ENCODE measurements at regions not wholly inside any gene's neighbourhood (a gene's known extent, or its start where the extent isn't known, plus 50 kb on each side); places are given as distances from the start of the nearest gene placed in this dataset.

DNA sequence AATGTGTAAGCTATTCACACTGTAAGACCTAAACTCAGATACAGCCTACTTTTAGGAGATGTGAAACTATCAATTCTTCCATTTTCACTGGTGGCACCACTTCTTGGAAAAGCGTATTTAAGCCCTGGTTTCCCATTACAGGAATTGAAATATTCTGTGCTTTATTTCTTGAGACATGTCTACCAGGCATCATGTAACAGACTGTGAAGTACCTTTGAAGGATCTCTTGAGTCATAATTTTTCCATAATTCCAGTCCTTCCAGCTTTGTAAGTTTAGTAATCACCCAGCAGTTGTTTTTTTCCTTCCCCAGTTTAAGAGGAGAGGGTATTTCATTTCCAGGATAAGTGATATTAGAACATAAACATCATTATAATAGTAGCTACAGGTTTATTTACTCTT is 186.0 kb upstream of the PRPS1L1 start:
- Mint-ChIP-seq H3K4me1 (ENCODE audit: low read depth) (no peaks in the 10 kb centered on the region), H3K4me3 (no peak overlapping the region), H3K27ac (no peak overlapping the region), H3K27me3 (ENCODE audit: insufficient read depth) (no peaks in the 10 kb centered on the region), H3K9me3 (no peaks in the 10 kb centered on the region), H3K36me3 (ENCODE audit: low read depth) (no peaks in the 10 kb centered on the region)
- intact Hi-C loops (cut with micrococcal nuclease): no loop called here
- DNase-seq (ENCODE audit: low spot score): no peak

DNA sequence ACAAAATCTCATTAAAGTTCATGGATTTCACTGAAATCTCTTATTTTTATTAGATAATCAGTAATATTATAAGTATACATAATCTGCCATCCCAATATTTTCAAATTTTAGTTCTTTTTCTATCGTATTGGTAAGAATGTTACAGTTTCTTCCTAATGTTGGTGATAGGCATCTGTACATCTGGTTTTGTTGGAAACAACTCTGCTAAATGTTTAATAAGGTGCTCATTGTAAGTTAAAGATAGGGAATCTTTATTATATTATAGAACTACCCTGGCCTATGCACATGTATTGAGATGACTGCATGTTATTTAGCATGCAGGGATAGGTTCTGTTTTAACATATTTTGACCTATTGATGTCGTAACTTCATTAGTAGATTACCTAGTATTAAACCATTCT is 188.6 kb upstream of the PRPS1L1 start:
- H3K4me1 Mint-ChIP-seq (ENCODE audit: low read depth): no peaks in the 10 kb centered on the region
- no peak overlapping the region for H3K27ac Mint-ChIP-seq
- no peaks in the 10 kb centered on the region for H3K36me3 Mint-ChIP-seq (ENCODE audit: low read depth)
- no peaks in the 10 kb centered on the region for H3K9me3 Mint-ChIP-seq
- intact Hi-C loops (cut with micrococcal nuclease): no loop called here
- DNase-seq (ENCODE audit: low spot score): no peak
- H3K27me3 Mint-ChIP-seq (ENCODE audit: insufficient read depth): no peaks in the 10 kb centered on the region
- H3K4me3 Mint-ChIP-seq: no peak overlapping the region

DNA sequence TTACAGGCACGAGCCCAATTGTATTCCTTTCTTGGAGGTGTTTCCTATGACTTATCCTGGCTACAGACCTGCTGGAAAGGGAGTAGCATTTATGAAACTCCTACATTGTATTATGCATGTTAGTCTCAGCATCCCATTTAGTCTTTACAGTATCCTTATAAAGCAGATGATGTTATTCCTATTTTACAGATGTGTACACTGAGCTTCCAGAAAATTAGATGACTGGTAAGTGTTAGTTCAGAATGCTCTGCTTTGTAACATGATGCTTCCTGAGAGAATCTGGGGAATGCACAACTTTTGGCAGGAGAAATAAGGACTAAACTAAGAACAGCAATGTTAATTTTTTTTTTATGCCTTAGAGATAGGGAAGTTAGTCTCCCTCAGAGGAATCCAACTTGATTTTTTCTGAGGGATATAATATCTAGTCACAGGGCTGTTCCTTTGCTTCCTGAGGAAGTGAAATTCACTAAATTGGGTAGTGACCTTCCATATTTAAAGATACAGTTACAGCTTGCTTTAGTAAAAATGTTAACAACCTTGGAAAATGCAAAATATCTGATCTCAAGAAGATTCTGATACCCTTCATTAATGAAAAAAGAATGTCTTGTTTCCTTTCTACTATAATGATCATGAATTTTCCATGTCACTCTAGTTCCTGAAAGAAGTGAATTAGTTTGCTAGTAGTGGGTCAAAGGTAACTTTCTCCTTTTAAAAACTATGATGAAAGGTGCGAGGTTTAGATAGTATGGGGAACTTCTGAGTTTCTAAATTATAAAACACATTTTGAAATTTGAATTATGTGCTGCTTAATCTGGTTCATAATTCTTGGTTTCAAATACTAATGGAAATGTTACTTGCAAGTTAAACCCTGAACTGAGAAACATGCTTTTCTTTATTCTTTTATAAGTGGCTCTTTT is 194.0 kb upstream of the PRPS1L1 start:
- H3K27ac Mint-ChIP-seq: no peak overlapping the region
- H3K9me3 Mint-ChIP-seq: no peaks in the 10 kb centered on the region
- no peaks in the 10 kb centered on the region for H3K27me3 Mint-ChIP-seq (ENCODE audit: insufficient read depth)
- H3K4me1 Mint-ChIP-seq (ENCODE audit: low read depth): no peaks in the 10 kb centered on the region
- H3K36me3 Mint-ChIP-seq (ENCODE audit: low read depth): no peaks in the 10 kb centered on the region
- intact Hi-C loops (cut with micrococcal nuclease): no loop called here
- H3K4me3 Mint-ChIP-seq: no peak overlapping the region
- no peak for DNase-seq (ENCODE audit: low spot score)

DNA sequence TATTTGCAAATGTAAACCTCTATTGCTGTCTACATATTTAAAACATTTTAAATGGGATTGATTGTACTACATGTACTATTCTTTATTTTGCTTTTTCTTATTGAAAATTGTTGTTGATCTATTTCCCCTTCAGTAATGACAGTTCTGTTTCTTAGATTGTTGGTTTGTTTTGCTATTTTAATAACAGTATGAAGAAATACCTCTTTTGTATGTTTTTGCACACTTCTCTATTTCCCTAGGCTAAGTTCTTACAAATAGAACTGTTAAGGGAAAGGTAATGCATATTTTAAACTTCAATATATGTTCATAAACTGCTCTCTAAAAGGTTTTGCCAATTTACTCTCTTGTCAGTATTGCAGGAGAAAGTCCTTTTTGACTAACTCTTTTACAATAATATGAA is 195.0 kb upstream of the PRPS1L1 start:
- Mint-ChIP-seq H3K27me3 (ENCODE audit: insufficient read depth) (no peaks in the 10 kb centered on the region), H3K36me3 (ENCODE audit: low read depth) (no peaks in the 10 kb centered on the region), H3K9me3 (no peaks in the 10 kb centered on the region), H3K4me1 (ENCODE audit: low read depth) (no peaks in the 10 kb centered on the region), H3K4me3 (no peak overlapping the region), H3K27ac (no peak overlapping the region)
- no peak for DNase-seq (ENCODE audit: low spot score)
- intact Hi-C loops (cut with micrococcal nuclease): no loop called here

DNA sequence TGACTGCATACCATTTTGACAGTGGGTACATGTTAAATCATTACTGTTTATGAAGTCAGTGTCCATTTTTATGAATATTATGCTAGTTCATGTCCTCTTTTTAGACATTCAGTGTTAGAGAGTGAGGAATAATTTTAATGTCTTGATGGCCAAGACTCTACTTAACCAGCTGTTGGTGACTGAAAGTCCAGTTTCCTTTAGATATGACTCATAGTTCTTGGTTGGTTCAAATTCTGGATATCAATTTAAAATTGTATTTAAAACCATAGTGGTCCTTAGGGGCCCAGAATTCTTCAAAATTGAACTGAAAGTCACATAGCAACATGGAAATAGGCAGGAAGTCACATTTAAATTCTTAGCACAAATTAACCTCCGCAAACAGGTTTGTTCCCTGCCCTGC is 196.5 kb upstream of the PRPS1L1 start:
- Mint-ChIP-seq H3K4me3 (no peak overlapping the region), H3K27me3 (ENCODE audit: insufficient read depth) (no peaks in the 10 kb centered on the region), H3K27ac (no peak overlapping the region), H3K36me3 (ENCODE audit: low read depth) (no peaks in the 10 kb centered on the region), H3K4me1 (ENCODE audit: low read depth) (no peaks in the 10 kb centered on the region), H3K9me3 (no peaks in the 10 kb centered on the region)
- intact Hi-C loops (cut with micrococcal nuclease): no loop called here
- DNase-seq (ENCODE audit: low spot score): no peak

DNA sequence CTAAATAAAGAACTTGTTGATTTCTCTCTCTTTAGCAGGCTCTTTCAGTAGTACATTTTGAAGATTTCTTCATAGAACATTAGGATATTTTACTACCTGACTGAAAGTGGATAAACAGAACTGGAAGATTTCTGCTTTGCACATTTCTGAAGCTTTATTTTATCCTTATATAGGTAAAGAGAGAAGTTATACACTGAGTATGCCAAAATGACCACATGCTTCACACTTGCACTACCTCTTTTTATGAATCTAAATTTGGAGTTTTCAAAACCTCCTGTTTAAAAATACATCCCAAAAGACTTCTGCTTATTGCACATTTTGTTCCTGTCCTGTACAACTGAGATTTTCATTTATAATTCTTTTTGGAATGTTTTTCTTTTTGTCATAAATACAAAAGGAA is 197.4 kb upstream of the PRPS1L1 start:
- DNase-seq (ENCODE audit: low spot score): no peak
- H3K27me3 Mint-ChIP-seq (ENCODE audit: insufficient read depth): no peaks in the 10 kb centered on the region
- no peaks in the 10 kb centered on the region for H3K36me3 Mint-ChIP-seq (ENCODE audit: low read depth)
- H3K27ac Mint-ChIP-seq: no peak overlapping the region
- no peaks in the 10 kb centered on the region for H3K9me3 Mint-ChIP-seq
- H3K4me1 Mint-ChIP-seq (ENCODE audit: low read depth): no peaks in the 10 kb centered on the region
- H3K4me3 Mint-ChIP-seq: no peak overlapping the region
- intact Hi-C loops (cut with micrococcal nuclease): no loop called here

DNA sequence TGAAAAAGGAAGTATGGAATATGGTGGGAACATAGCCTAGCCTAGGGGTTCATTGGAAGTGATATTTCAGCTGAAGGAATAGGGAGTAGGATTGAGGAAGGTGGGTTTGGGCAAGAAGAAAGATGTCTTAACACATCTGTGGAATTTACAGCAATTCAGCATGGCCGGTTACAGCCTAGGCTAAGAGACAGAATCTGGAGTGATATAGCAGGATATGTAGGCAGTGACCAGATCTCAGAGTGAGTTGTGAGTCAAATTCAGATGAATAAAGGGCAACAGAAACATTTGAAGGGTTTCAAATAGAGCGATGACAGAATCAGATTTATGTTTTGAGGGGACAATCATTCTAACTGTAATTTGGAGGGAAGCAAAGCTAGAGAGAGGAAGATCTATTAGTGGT is 199.0 kb upstream of the PRPS1L1 start:
- Mint-ChIP-seq H3K27me3 (ENCODE audit: insufficient read depth) (no peaks in the 10 kb centered on the region), H3K27ac (no peak overlapping the region), H3K9me3 (no peaks in the 10 kb centered on the region), H3K4me1 (ENCODE audit: low read depth) (no peaks in the 10 kb centered on the region), H3K36me3 (ENCODE audit: low read depth) (no peaks in the 10 kb centered on the region), H3K4me3 (no peak overlapping the region)
- intact Hi-C loops (cut with micrococcal nuclease): no loop called here
- no peak for DNase-seq (ENCODE audit: low spot score)

DNA sequence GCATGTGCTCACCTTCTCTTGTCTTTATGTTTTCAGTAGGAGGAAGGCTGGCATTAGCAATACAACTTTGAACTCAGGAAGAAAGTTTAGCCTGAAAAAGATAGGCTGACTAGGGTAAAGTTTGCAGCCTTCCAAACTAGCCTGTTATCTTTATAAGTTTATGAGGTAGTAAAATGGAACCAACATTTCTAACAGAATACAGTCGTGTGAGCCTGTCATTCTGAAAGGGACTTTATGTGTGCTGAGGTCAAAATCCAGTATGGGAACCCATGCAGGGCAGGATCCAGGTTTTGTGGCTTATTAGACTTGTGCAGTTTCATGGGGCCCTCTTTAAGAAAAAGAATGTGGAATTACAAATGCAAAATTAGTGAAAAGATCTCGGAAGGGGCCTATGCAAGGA is 201.0 kb upstream of the PRPS1L1 start:
- Mint-ChIP-seq H3K4me3 (no peak overlapping the region), H3K4me1 (ENCODE audit: low read depth) (no peaks in the 10 kb centered on the region), H3K36me3 (ENCODE audit: low read depth) (no peaks in the 10 kb centered on the region), H3K9me3 (no peaks in the 10 kb centered on the region), H3K27ac (no peak overlapping the region), H3K27me3 (ENCODE audit: insufficient read depth) (no peaks in the 10 kb centered on the region)
- DNase-seq (ENCODE audit: low spot score): no peak
- intact Hi-C loops (cut with micrococcal nuclease): no loop called here

DNA sequence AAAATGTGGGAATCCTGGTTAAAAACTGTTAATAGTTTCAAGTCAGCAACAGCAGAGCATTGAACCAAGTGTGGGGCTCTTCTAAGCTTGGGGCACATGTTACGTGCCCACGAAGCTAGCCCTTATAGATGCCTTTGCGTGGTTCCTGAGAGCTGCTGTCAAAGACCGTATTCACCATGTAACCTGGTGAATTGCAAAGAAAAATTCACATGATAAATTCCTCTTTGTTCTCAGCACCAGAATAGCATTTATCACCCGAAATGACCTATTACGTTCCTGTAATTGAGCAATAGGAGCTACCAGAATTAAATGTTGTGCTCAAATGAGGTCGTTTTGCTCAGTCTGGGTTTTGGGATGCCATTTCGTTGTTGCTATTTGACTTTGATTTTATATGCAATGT is 202.6 kb upstream of the PRPS1L1 start:
- H3K27me3 Mint-ChIP-seq (ENCODE audit: insufficient read depth): no peaks in the 10 kb centered on the region
- DNase-seq (ENCODE audit: low spot score): no peak
- intact Hi-C loops (cut with micrococcal nuclease): no loop called here
- H3K36me3 Mint-ChIP-seq (ENCODE audit: low read depth): no peaks in the 10 kb centered on the region
- H3K4me1 Mint-ChIP-seq (ENCODE audit: low read depth): no peaks in the 10 kb centered on the region
- no peak overlapping the region for H3K4me3 Mint-ChIP-seq
- no peak overlapping the region for H3K27ac Mint-ChIP-seq
- H3K9me3 Mint-ChIP-seq: no peaks in the 10 kb centered on the region

DNA sequence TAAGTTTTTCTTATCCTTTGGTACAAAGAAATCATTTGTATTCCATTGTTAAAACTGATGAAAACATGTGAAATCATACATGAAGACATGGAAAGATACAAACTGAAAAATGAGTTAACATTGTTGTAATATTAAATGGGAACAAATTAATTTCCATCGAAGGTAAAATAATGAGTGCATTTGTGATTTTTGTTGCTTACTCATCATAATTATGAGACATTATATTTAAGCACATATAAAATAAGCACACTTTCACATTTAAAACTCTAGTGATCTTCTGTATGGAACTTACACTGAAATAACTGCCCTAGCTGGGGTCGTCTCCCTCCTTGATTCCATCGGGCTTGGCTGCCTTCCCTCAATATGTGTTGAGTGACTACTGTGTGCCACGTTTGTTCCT is 204.2 kb upstream of the PRPS1L1 start:
- H3K4me3 Mint-ChIP-seq: no peak overlapping the region
- no peak overlapping the region for H3K27ac Mint-ChIP-seq
- H3K4me1 Mint-ChIP-seq (ENCODE audit: low read depth): no peaks in the 10 kb centered on the region
- intact Hi-C loops (cut with micrococcal nuclease): no loop called here
- no peaks in the 10 kb centered on the region for H3K36me3 Mint-ChIP-seq (ENCODE audit: low read depth)
- H3K27me3 Mint-ChIP-seq (ENCODE audit: insufficient read depth): no peaks in the 10 kb centered on the region
- no peaks in the 10 kb centered on the region for H3K9me3 Mint-ChIP-seq
- DNase-seq (ENCODE audit: low spot score): no peak

DNA sequence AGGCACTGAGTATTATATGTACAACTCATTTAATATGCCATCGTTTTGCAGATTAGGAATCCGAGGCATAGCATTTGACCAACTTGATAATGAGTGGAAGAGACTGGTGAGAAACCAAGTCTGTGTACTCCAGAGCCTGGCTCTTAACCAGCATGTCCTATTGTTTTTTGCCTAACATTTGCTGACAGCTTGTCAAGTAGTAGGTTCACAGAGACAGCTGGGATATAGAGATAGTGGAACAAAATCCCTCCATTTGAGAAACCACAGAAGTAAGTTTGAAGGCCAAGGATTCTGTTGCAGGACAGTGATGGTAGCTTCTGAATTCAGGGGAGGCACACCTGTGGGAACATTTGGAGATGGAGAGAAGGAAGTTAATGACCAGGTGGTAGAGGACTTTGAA is 206.9 kb upstream of the PRPS1L1 start:
- H3K4me3 Mint-ChIP-seq: no peak overlapping the region
- no peaks in the 10 kb centered on the region for H3K27me3 Mint-ChIP-seq (ENCODE audit: insufficient read depth)
- H3K27ac Mint-ChIP-seq: no peak overlapping the region
- no peaks in the 10 kb centered on the region for H3K36me3 Mint-ChIP-seq (ENCODE audit: low read depth)
- H3K9me3 Mint-ChIP-seq: no peaks in the 10 kb centered on the region
- no peaks in the 10 kb centered on the region for H3K4me1 Mint-ChIP-seq (ENCODE audit: low read depth)
- no peak for DNase-seq (ENCODE audit: low spot score)
- intact Hi-C loops (cut with micrococcal nuclease): no loop called here

DNA sequence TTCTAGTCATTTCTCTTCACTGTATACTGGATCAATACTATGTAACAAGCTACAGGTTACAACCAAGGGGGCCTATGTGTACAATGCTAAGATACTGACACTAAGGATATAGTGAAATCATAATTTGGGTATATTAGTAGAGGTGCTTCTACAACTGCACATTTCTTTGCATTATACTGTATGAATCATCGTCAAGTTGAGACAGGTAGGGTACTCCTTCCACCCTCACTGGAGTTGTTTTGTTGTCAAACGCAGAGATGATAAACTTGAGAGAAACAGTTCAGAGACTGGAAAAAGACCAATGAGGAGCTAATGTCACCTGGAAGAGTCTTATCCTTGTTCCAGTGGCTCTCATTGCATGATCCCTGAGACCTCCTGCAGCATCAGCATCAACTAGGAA is 208.2 kb upstream of the PRPS1L1 start:
- Mint-ChIP-seq H3K9me3 (no peaks in the 10 kb centered on the region), H3K4me1 (ENCODE audit: low read depth) (no peaks in the 10 kb centered on the region), H3K27me3 (ENCODE audit: insufficient read depth) (no peaks in the 10 kb centered on the region), H3K36me3 (ENCODE audit: low read depth) (no peaks in the 10 kb centered on the region), H3K27ac (no peak overlapping the region), H3K4me3 (no peak overlapping the region)
- intact Hi-C loops (cut with micrococcal nuclease): no loop called here
- no peak for DNase-seq (ENCODE audit: low spot score)

DNA sequence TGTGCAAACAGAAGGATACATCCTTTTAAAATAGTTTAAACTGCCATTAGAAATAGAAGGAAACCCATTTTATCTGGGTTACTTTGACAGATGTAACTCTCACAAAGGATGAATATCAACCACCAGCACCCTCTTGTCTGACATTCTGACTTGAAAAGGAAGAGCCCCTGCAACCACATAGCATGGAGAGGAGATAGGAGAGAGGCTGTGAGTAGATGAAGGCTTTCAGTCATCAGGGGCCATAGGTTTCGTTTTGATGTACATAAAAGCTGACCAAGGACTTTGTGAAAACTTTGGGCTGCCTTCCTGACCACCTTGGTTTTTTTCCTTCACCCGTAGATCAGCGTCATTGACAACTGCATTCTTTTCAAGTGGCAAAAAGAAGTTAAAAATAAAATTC is 211.6 kb upstream of the PRPS1L1 start:
- Mint-ChIP-seq H3K4me1 (ENCODE audit: low read depth) (no peaks in the 10 kb centered on the region), H3K4me3 (no peak overlapping the region), H3K36me3 (ENCODE audit: low read depth) (no peaks in the 10 kb centered on the region), H3K27me3 (ENCODE audit: insufficient read depth) (no peaks in the 10 kb centered on the region), H3K9me3 (no peaks in the 10 kb centered on the region), H3K27ac (no peak overlapping the region)
- intact Hi-C loops (cut with micrococcal nuclease): no loop called here
- DNase-seq (ENCODE audit: low spot score): no peak
